ENCODE measurements at regions not wholly inside any gene's neighbourhood (a gene's known extent, or its start where the extent isn't known, plus 50 kb on each side); places are given as distances from the start of the nearest gene placed in this dataset.
"Not testable (repeated sequence)": the region's sequence is repeated elsewhere in the genome, so short reads cannot be mapped to it uniquely, and the experiment has no call there.

- Mint-ChIP-seq H3K4me1 (ENCODE audit: low read depth) (no peaks in the 10 kb centered on the region), H3K9me3 (peaks cover 14% of the 10 kb centered on the region), H3K27me3 (ENCODE audit: low read depth) (no peaks in the 10 kb centered on the region), H3K36me3 (ENCODE audit: low read depth) (no peaks in the 10 kb centered on the region), H3K4me3 (ENCODE audit: low read depth) (no peak overlapping the region), H3K27ac (no peak overlapping the region)
- intact Hi-C loops (cut with micrococcal nuclease), result no loop called here
- no peak for DNase-seq (ENCODE audit: low spot score)
Observed at GRCh38 chr14:62453226-62453625, 592.0 kb downstream of the KCNH5 start.

- H3K4me3 Mint-ChIP-seq (ENCODE audit: low read depth), result no peak overlapping the region
- intact Hi-C loops (cut with micrococcal nuclease), result no loop called here
- peaks cover 10% of the 10 kb centered on the region for H3K9me3 Mint-ChIP-seq
- no peaks in the 10 kb centered on the region for H3K4me1 Mint-ChIP-seq (ENCODE audit: low read depth)
- no peaks in the 10 kb centered on the region for H3K27me3 Mint-ChIP-seq (ENCODE audit: low read depth)
- no peaks in the 10 kb centered on the region for H3K36me3 Mint-ChIP-seq (ENCODE audit: low read depth)
- no peak for DNase-seq (ENCODE audit: low spot score)
- H3K27ac Mint-ChIP-seq, result no peak overlapping the region
Observed at GRCh38 chr14:62455446-62455845, 589.8 kb downstream of the KCNH5 start.

- H3K36me3 Mint-ChIP-seq (ENCODE audit: low read depth), result no peaks in the 10 kb centered on the region
- DNase-seq (ENCODE audit: low spot score), result no peak
- H3K4me3 Mint-ChIP-seq (ENCODE audit: low read depth), result no peak overlapping the region
- peaks cover 10% of the 10 kb centered on the region for H3K9me3 Mint-ChIP-seq
- H3K27ac Mint-ChIP-seq, result no peak overlapping the region
- no peaks in the 10 kb centered on the region for H3K27me3 Mint-ChIP-seq (ENCODE audit: low read depth)
- intact Hi-C loops (cut with micrococcal nuclease), result no loop called here
- H3K4me1 Mint-ChIP-seq (ENCODE audit: low read depth), result no peaks in the 10 kb centered on the region
Observed at GRCh38 chr14:62462988-62463387, 582.3 kb downstream of the KCNH5 start.

GRCh38 chr14:62468946-62469345, 576.3 kb downstream of the KCNH5 start:
- Mint-ChIP-seq H3K36me3 (ENCODE audit: low read depth) (no peaks in the 10 kb centered on the region), H3K4me3 (ENCODE audit: low read depth) (no peak overlapping the region), H3K27ac (no peak overlapping the region), H3K27me3 (ENCODE audit: low read depth) (no peaks in the 10 kb centered on the region), H3K4me1 (ENCODE audit: low read depth) (no peaks in the 10 kb centered on the region), H3K9me3 (peaks cover 4% of the 10 kb centered on the region)
- no peak for DNase-seq (ENCODE audit: low spot score)
- intact Hi-C loops (cut with micrococcal nuclease), result no loop called here

- H3K36me3 Mint-ChIP-seq (ENCODE audit: low read depth), result no peaks in the 10 kb centered on the region
- no peaks in the 10 kb centered on the region for H3K9me3 Mint-ChIP-seq
- H3K4me3 Mint-ChIP-seq (ENCODE audit: low read depth), result no peak overlapping the region
- no peaks in the 10 kb centered on the region for H3K27me3 Mint-ChIP-seq (ENCODE audit: low read depth)
- DNase-seq (ENCODE audit: low spot score), result no peak
- H3K4me1 Mint-ChIP-seq (ENCODE audit: low read depth), result no peaks in the 10 kb centered on the region
- intact Hi-C loops (cut with micrococcal nuclease), result no loop called here
- H3K27ac Mint-ChIP-seq, result no peak overlapping the region
Observed at GRCh38 chr14:62470935-62471334, 574.3 kb downstream of the KCNH5 start.

- Mint-ChIP-seq H3K4me3 (ENCODE audit: low read depth) (no peak overlapping the region), H3K4me1 (ENCODE audit: low read depth) (no peaks in the 10 kb centered on the region), H3K9me3 (peaks cover 24% of the 10 kb centered on the region), H3K36me3 (ENCODE audit: low read depth) (no peaks in the 10 kb centered on the region), H3K27ac (no peak overlapping the region), H3K27me3 (ENCODE audit: low read depth) (no peaks in the 10 kb centered on the region)
- intact Hi-C loops (cut with micrococcal nuclease), result no loop called here
- DNase-seq (ENCODE audit: low spot score), result no peak
Observed at GRCh38 chr14:62491146-62491545, 554.1 kb downstream of the KCNH5 start.

GRCh38 chr14:62497708-62498107, 547.5 kb downstream of the KCNH5 start:
- no peaks in the 10 kb centered on the region for H3K36me3 Mint-ChIP-seq (ENCODE audit: low read depth)
- H3K27me3 Mint-ChIP-seq (ENCODE audit: low read depth), result no peaks in the 10 kb centered on the region
- intact Hi-C loops (cut with micrococcal nuclease), result no loop called here
- no peak overlapping the region for H3K27ac Mint-ChIP-seq
- H3K4me3 Mint-ChIP-seq (ENCODE audit: low read depth), result no peak overlapping the region
- H3K4me1 Mint-ChIP-seq (ENCODE audit: low read depth), result no peaks in the 10 kb centered on the region
- H3K9me3 Mint-ChIP-seq, result peaks cover 56% of the 10 kb centered on the region
- no peak for DNase-seq (ENCODE audit: low spot score)

GRCh38 chr14:62501021-62501750, 544.1 kb downstream of the KCNH5 start:
- Mint-ChIP-seq H3K4me3 (ENCODE audit: low read depth) (no peak overlapping the region), H3K27me3 (ENCODE audit: low read depth) (no peaks in the 10 kb centered on the region), H3K9me3 (peaks cover 47% of the 10 kb centered on the region), H3K27ac (no peak overlapping the region), H3K4me1 (ENCODE audit: low read depth) (no peaks in the 10 kb centered on the region), H3K36me3 (ENCODE audit: low read depth) (no peaks in the 10 kb centered on the region)
- no peak for DNase-seq (ENCODE audit: low spot score)
- intact Hi-C loops (cut with micrococcal nuclease), result no loop called here

- DNase-seq (ENCODE audit: low spot score), result no peak
- Mint-ChIP-seq H3K27ac (no peak overlapping the region), H3K4me1 (ENCODE audit: low read depth) (no peaks in the 10 kb centered on the region), H3K9me3 (peaks cover 39% of the 10 kb centered on the region), H3K27me3 (ENCODE audit: low read depth) (no peaks in the 10 kb centered on the region), H3K36me3 (ENCODE audit: low read depth) (no peaks in the 10 kb centered on the region), H3K4me3 (ENCODE audit: low read depth) (no peak overlapping the region)
- intact Hi-C loops (cut with micrococcal nuclease), result no loop called here
Observed at GRCh38 chr14:62505045-62505444, 540.2 kb downstream of the KCNH5 start.

- intact Hi-C loops (cut with micrococcal nuclease); H3K36me3 Mint-ChIP-seq (ENCODE audit: low read depth): not testable (repeated sequence)
- peaks cover 56% of the 10 kb centered on the region for H3K9me3 Mint-ChIP-seq
Observed at GRCh38 chr14:62521309-62521708, 523.9 kb downstream of the KCNH5 start.

GRCh38 chr14:62528296-62528695, 517.0 kb downstream of the KCNH5 start:
- no peak overlapping the region for H3K27ac Mint-ChIP-seq
- H3K36me3 Mint-ChIP-seq (ENCODE audit: low read depth), result no peaks in the 10 kb centered on the region
- intact Hi-C loops (cut with micrococcal nuclease), result no loop called here
- H3K4me3 Mint-ChIP-seq (ENCODE audit: low read depth), result no peak overlapping the region
- H3K9me3 Mint-ChIP-seq, result peaks cover 27% of the 10 kb centered on the region
- H3K27me3 Mint-ChIP-seq (ENCODE audit: low read depth), result no peaks in the 10 kb centered on the region
- H3K4me1 Mint-ChIP-seq (ENCODE audit: low read depth), result no peaks in the 10 kb centered on the region
- no peak for DNase-seq (ENCODE audit: low spot score)

More at GRCh38 chr14:62521309-62521708, 523.9 kb downstream of the KCNH5 start:
- H3K27me3 Mint-ChIP-seq (ENCODE audit: low read depth); H3K27ac Mint-ChIP-seq; H3K4me3 Mint-ChIP-seq (ENCODE audit: low read depth); H3K4me1 Mint-ChIP-seq (ENCODE audit: low read depth); DNase-seq (ENCODE audit: low spot score): not testable (repeated sequence)

GRCh38 chr14:62532181-62532580, 513.1 kb downstream of the KCNH5 start:
- Mint-ChIP-seq H3K27me3 (ENCODE audit: low read depth) (no peaks in the 10 kb centered on the region), H3K9me3 (peaks cover 15% of the 10 kb centered on the region), H3K4me1 (ENCODE audit: low read depth) (no peaks in the 10 kb centered on the region), H3K27ac (no peak overlapping the region), H3K4me3 (ENCODE audit: low read depth) (no peak overlapping the region), H3K36me3 (ENCODE audit: low read depth) (no peaks in the 10 kb centered on the region)
- intact Hi-C loops (cut with micrococcal nuclease), result no loop called here
- DNase-seq (ENCODE audit: low spot score), result no peak

- Mint-ChIP-seq H3K27ac (no peak overlapping the region), H3K4me3 (ENCODE audit: low read depth) (no peak overlapping the region), H3K4me1 (ENCODE audit: low read depth) (no peaks in the 10 kb centered on the region), H3K36me3 (ENCODE audit: low read depth) (no peaks in the 10 kb centered on the region), H3K27me3 (ENCODE audit: low read depth) (no peaks in the 10 kb centered on the region), H3K9me3 (peaks cover 59% of the 10 kb centered on the region)
- intact Hi-C loops (cut with micrococcal nuclease), result no loop called here
- no peak for DNase-seq (ENCODE audit: low spot score)
Observed at GRCh38 chr14:62546862-62547474, 498.3 kb downstream of the KCNH5 start.

Data from activated T-helper 2 cell treated with anti-CD3 and anti-CD28 coated beads, Interferon-gamma antibody, Interleukin-2, Interleukin-4, amounts not matched to agents 10 μg/mL and 5 μg/mL and 100 μg/mL, durations not matched to agents 14 hours and 24 hours and 36 hours (primary cell).